ENCODE measurements at regions not wholly inside any gene's neighbourhood (a gene's known extent, or its start where the extent isn't known, plus 50 kb on each side); places are given as distances from the start of the nearest gene placed in this dataset.
"Not testable (repeated sequence)": the region's sequence is repeated elsewhere in the genome, so short reads cannot be mapped to it uniquely, and the experiment has no call there.

DNA sequence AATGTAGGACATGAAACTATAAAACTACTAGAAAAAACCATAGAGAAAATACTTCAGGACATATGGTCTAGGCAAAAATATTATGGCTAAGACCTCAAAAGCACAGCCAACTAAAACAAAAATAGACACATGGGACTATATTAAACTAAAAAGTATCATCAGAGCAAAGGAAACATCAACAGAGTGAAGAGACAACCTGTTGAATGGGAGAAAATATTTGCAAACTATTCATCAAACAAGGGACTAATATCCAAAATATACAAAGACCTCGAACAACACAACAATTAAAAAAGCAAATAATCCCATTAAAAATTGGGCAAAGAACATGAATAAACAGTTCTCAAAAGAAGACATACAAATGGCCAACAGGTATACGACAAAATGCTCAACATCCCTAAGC, 210.9 kb downstream of the PCSK1 start:
- DNase-seq (ENCODE audit: low read depth): no peak
- no peak overlapping the region for H3K4me3 ChIP-seq (ENCODE audit: low read depth, low read length)

GRCh38 chr5:96220610-96221390, 212.2 kb downstream of the PCSK1 start:
- DNase-seq (ENCODE audit: low read depth): peak; percentile 58
- H3K4me3 ChIP-seq (ENCODE audit: low read depth, low read length): no peak overlapping the region

- peak; percentile 46 for DNase-seq (ENCODE audit: low read depth)
- no peak overlapping the region for H3K4me3 ChIP-seq (ENCODE audit: low read depth, low read length)
Observed at GRCh38 chr5:96219580-96220281, 213.3 kb downstream of the PCSK1 start.

DNA sequence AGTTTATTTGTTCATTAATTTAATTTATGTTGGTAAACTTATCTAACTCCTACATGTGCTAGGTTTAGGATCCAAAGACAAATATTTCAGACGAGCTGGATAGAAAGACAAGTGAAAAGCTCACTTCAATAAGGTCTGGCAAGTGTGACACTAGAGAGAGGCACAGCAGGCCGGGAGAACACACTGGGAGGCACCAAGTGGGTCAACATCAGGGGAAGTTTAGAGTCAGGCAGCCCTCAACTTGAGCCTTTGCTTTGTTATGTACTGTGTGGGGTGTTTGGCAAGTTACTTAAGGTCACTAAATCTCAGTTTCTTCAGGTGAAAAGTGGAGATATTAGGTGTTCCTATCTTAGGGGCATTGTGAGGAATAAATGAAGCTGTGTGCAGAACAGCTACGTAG, 214.4 kb downstream of the PCSK1 start:
- no peak overlapping the region for H3K4me3 ChIP-seq (ENCODE audit: low read depth, low read length)
- DNase-seq (ENCODE audit: low read depth): no peak

GRCh38 chr5:96214442-96215197, 218.4 kb downstream of the PCSK1 start:
- no peak for DNase-seq (ENCODE audit: low read depth)
- H3K4me3 ChIP-seq (ENCODE audit: low read depth, low read length): no peak overlapping the region

GRCh38 chr5:96209829-96210228, 223.2 kb downstream of the PCSK1 start:
- no peak overlapping the region for H3K4me3 ChIP-seq (ENCODE audit: low read depth, low read length)
- DNase-seq (ENCODE audit: low read depth): peak; percentile 26

- DNase-seq (ENCODE audit: low read depth): no peak
- no peak overlapping the region for H3K4me3 ChIP-seq (ENCODE audit: low read depth, low read length)
Observed at GRCh38 chr5:96207420-96207819, 225.6 kb downstream of the PCSK1 start.

- DNase-seq (ENCODE audit: low read depth): no peak
- no peak overlapping the region for H3K4me3 ChIP-seq (ENCODE audit: low read depth, low read length)
Observed at GRCh38 chr5:96203761-96204160, 229.3 kb downstream of the PCSK1 start.

DNA sequence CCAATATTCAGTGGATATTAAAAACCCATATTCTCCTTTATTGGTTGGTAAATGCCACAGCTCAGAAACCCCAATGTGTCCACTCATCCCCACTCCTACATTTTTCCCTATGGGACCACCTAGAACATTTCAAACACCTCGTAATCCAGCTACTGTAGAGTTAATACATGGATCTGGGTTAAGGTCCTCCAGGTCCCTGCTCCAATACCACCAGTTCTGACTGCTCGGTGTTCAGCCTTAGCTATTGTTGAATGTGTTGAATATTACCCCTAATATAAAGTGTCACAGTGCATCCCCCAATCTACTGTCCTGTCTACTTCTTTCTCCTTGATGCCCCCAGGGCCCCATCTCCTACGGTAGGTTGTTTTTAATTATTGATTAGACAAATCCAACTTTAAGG, 231.5 kb downstream of the PCSK1 start:
- H3K4me3 ChIP-seq (ENCODE audit: low read depth, low read length): no peak overlapping the region
- DNase-seq (ENCODE audit: low read depth): no peak

DNA sequence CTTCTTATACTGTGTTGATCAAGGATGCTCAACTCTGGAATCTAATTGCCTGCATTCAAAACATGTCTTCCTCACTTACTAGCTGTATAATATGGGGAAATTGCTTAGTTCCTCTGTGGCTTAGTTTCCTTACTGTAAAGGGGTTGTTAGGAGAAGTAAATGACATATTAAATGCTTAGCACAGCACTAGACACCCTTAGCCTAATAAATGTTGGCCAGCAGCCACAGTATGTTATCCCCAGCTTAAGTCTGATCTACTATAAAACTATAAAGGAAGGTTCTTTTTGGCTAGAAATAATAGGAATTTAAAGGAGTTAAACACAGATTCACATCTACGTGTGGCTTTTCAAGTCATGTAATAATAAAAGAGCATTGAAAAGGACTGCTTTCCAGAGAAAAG, 232.4 kb downstream of the PCSK1 start:
- no peak for DNase-seq (ENCODE audit: low read depth)
- no peak overlapping the region for H3K4me3 ChIP-seq (ENCODE audit: low read depth, low read length)

DNA sequence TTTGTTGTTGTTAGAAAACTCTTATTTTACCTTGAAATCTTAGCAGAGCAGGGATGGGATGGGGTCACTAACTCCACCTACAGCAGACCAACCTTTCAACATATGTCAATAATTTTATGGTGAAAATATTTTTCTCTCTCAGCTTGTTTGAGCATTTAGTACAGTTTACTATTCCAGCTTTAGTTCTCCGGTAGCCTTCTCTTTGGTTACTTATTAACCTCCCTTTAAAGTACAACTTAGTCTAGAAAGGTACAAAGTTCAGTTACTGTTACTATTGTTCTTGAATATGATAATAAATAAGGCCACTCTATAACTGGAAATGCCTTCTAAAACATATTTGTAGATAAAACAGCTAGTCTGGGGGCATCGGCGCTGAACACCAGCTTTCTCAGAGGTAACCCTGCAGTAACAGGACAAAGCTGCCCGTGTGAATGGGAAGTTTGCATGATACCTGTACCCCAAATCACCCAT, 233.3 kb downstream of the PCSK1 start:
- DNase-seq (ENCODE audit: low read depth): no peak
- H3K4me3 ChIP-seq (ENCODE audit: low read depth, low read length): no peak overlapping the region

GRCh38 chr5:96198356-96199058, 234.5 kb downstream of the PCSK1 start:
- no peak overlapping the region for H3K4me3 ChIP-seq (ENCODE audit: low read depth, low read length)
- DNase-seq (ENCODE audit: low read depth): peak; percentile 53

- H3K4me3 ChIP-seq (ENCODE audit: low read depth, low read length): not testable (repeated sequence)
Observed at GRCh38 chr5:96197767-96198166, 235.3 kb downstream of the PCSK1 start.

GRCh38 chr5:96197347-96197746, 235.7 kb upstream of the ELL2 start:
- H3K4me3 ChIP-seq (ENCODE audit: low read depth, low read length): no peak overlapping the region
- DNase-seq (ENCODE audit: low read depth): no peak

More at GRCh38 chr5:96197767-96198166, 235.3 kb downstream of the PCSK1 start:
- not testable (repeated sequence) for DNase-seq (ENCODE audit: low read depth)

DNA sequence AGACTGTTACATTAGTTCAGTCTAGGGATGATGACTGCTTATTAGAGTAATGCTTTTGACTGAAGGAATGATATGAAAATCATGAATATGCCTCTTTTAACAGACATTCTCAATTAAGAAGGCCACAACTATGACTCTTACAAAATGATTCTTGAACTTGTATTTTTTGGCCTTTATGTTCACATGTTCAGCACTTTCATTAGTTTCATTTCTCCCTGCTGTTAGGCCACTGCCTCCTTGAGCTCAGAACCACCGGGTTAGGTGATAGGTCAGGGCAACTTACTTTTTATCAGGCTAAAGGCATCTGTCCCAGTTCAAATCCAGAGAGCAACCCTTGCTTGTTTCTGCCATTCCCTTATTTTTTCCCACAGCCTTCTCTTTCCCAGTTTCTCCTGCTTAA, 235.2 kb upstream of the ELL2 start:
- no peak overlapping the region for H3K4me3 ChIP-seq (ENCODE audit: low read depth, low read length)
- DNase-seq (ENCODE audit: low read depth): no peak

GRCh38 chr5:96196407-96196806, 234.8 kb upstream of the ELL2 start:
- DNase-seq (ENCODE audit: low read depth): no peak
- H3K4me3 ChIP-seq (ENCODE audit: low read depth, low read length): no peak overlapping the region

DNA sequence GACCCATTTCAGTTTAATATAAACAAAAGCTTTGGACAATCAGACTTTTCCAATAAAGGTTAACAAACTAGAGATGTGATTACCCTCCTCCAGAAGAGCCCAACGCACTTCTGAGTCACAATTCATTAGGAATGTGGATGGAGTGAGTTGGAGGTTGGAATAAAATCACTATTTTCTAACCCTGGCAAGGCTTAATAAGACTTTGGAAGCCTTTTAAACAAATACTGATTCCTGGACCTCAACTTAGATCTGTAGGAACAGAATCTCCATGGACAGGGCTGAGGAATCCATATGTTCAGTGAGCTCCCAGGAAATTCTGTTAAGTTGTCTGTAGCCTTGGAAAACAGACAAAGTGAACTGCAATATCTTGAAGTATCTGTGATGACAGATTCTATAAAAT, 233.5 kb upstream of the ELL2 start:
- DNase-seq (ENCODE audit: low read depth): no peak
- no peak overlapping the region for H3K4me3 ChIP-seq (ENCODE audit: low read depth, low read length)

DNA sequence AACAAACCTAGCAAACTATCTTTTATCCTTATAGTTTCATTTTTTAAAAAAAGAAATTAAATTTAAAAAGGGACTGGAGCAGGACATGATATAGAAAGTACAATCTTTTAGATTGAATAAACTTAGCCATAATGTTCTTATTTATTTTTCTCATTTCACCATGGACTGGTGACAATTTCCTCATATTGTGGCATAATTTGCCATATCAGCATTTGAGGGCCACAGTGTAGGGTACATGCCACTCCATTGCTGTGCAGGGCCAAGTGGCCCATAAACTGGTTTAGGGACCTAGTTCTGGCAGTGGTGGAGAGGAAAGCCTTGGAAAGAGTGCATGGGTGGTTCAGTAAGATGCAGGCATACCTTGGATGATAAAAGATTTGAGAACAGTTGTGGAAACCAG, 232.9 kb upstream of the ELL2 start:
- no peak for DNase-seq (ENCODE audit: low read depth)
- H3K4me3 ChIP-seq (ENCODE audit: low read depth, low read length): no peak overlapping the region

GRCh38 chr5:96193946-96194345, 232.3 kb upstream of the ELL2 start:
- H3K4me3 ChIP-seq (ENCODE audit: low read depth, low read length): no peak overlapping the region
- no peak for DNase-seq (ENCODE audit: low read depth)

DNA sequence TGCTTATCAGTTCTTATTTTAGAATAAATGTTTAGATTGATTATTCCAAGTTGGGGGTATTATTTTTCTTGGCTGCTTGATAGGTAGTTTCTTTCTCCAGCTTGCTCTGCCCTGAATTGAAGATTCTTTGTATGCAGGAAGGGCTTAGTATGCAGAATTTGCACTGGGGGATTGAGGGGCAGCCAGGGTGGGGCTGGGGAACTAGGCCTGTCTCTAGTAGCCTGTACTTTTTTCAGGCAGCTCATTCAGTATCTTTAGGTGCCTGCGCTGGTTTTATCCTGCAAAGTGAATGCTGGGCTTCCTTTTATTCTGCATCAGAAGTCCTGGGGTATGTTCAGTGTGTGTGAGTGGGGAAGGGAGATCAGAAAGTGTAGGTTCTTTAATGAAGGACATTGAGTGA, 228.3 kb upstream of the ELL2 start:
- no peak overlapping the region for H3K4me3 ChIP-seq (ENCODE audit: low read depth, low read length)
- DNase-seq (ENCODE audit: low read depth): no peak
